ENCODE measurements at regions not wholly inside any gene's neighbourhood (a gene's known extent, or its start where the extent isn't known, plus 50 kb on each side); places are given as distances from the start of the nearest gene placed in this dataset.

- intact Hi-C loops (cut with micrococcal nuclease) = no loop called here
- no peak for DNase-seq
- Mint-ChIP-seq H3K4me3 (no peak overlapping the region), H3K27me3 (peaks cover 17% of the 10 kb centered on the region), H3K27ac (no peak overlapping the region), H3K9me3 (ENCODE audit: insufficient read depth) (peaks cover 2% of the 10 kb centered on the region), H3K4me1 (no peaks in the 10 kb centered on the region)
- no peak overlapping the region for H3K4me2 ChIP-seq (replicated peaks; ENCODE audit: low read depth, low read length, poor library complexity, severe bottlenecking)
- H3K9me3 ChIP-seq (ENCODE audit: control extremely low read depth in 1 of 3, control insufficient read depth in 2 of 3, insufficient read depth in 1 of 3, low read length in 2 of 3) = peaks cover 0 to 27% (median 0%) of the 10 kb centered on the region in 3 donors
- POLR2A ChIA-PET = no interaction called here
- no peaks in the 10 kb centered on the region for H3K4me1 ChIP-seq (ENCODE audit: control insufficient read depth in 2 of 2, insufficient read depth in 2 of 2, low read length in 2 of 2)
- no peaks in the 10 kb centered on the region for H3K79me2 ChIP-seq (ENCODE audit: control insufficient read depth, insufficient read depth, low read length)
- H3K27ac ChIP-seq (ENCODE audit: low read length in 2 of 2) = no peak overlapping the region
- H3K9ac ChIP-seq (ENCODE audit: low read length) = no peak overlapping the region
- H3K4me3 ChIP-seq (ENCODE audit: control extremely low read depth in 1 of 5, extremely low read depth in 1 of 5, insufficient read depth in 1 of 5, low read depth in 2 of 5, low read length in 4 of 5) = no peak overlapping the region
- WGBS (ENCODE audit: insufficient coverage) = no CpG with 5 or more reads among the region's 2 CpGs
- H3K36me3 ChIP-seq (replicated peaks in 1 of 2; ENCODE audit: control extremely low read depth in 1 of 2, control insufficient read depth in 1 of 2, extremely low read depth in 1 of 2, insufficient read depth in 2 of 2, low read length in 1 of 2) = no peaks in the 10 kb centered on the region
- TF ChIP-seq EZH2 (IDR thresholded peaks at IDR 0.05; ENCODE audit: borderline replicate concordance, insufficient read depth, low read depth, low read length, poor library complexity, severe bottlenecking) (no peak), CTCF (IDR thresholded peaks at IDR 0.05) (no peak)
- H2AFZ ChIP-seq (ENCODE audit: insufficient read depth, low read depth, low read length, poor library complexity, severe bottlenecking) = no peak overlapping the region
- ATAC-seq (ENCODE audit: low read depth) = no peak
- no peaks in the 10 kb centered on the region for H4K20me1 ChIP-seq (ENCODE audit: control insufficient read depth, insufficient read depth, low read length, poor library complexity, severe bottlenecking)
- CTCF ChIA-PET = no interaction called here
- no peaks in the 10 kb centered on the region for H3K27me3 ChIP-seq (replicated peaks in 1 of 4; ENCODE audit: control extremely low read depth in 1 of 4, control insufficient read depth in 3 of 4, insufficient read depth in 4 of 4, low read length in 3 of 4)
Observed at GRCh38 chr17:73851091-73851490, 206.8 kb upstream of the SDK2 start.

- H3K4me1 ChIP-seq (ENCODE audit: control insufficient read depth in 2 of 2, insufficient read depth in 2 of 2, low read length in 2 of 2) = no peaks in the 10 kb centered on the region
- CTCF ChIA-PET = no interaction called here
- no peak overlapping the region for H3K27ac ChIP-seq (ENCODE audit: low read length in 2 of 2)
- no peaks in the 10 kb centered on the region for H3K79me2 ChIP-seq (ENCODE audit: control insufficient read depth, insufficient read depth, low read length)
- H3K27ac Mint-ChIP-seq = no peak overlapping the region
- WGBS (ENCODE audit: insufficient coverage) = 92% methylated on average over 2 of the region's 2 CpGs
- no peaks in the 10 kb centered on the region for H3K4me1 Mint-ChIP-seq
- DNase-seq = no peak
- no peak overlapping the region for H2AFZ ChIP-seq (ENCODE audit: insufficient read depth, low read depth, low read length, poor library complexity, severe bottlenecking)
- peaks cover 14% of the 10 kb centered on the region for H3K27me3 Mint-ChIP-seq
- H3K4me3 Mint-ChIP-seq = no peak overlapping the region
- H3K9me3 ChIP-seq (ENCODE audit: control extremely low read depth in 1 of 3, control insufficient read depth in 2 of 3, insufficient read depth in 1 of 3, low read length in 2 of 3) = peaks cover 0 to 27% (median 0%) of the 10 kb centered on the region in 3 donors
- POLR2A ChIA-PET = no interaction called here
- intact Hi-C loops (cut with micrococcal nuclease) = no loop called here
- no peak for ATAC-seq (ENCODE audit: low read depth)
- H3K27me3 ChIP-seq (replicated peaks in 1 of 4; ENCODE audit: control extremely low read depth in 1 of 4, control insufficient read depth in 3 of 4, insufficient read depth in 4 of 4, low read length in 3 of 4) = no peaks in the 10 kb centered on the region
- H3K4me3 ChIP-seq (ENCODE audit: control extremely low read depth in 1 of 5, extremely low read depth in 1 of 5, insufficient read depth in 1 of 5, low read depth in 2 of 5, low read length in 4 of 5) = no peak overlapping the region
- H3K36me3 ChIP-seq (replicated peaks in 1 of 2; ENCODE audit: control extremely low read depth in 1 of 2, control insufficient read depth in 1 of 2, extremely low read depth in 1 of 2, insufficient read depth in 2 of 2, low read length in 1 of 2) = no peaks in the 10 kb centered on the region
- no peak overlapping the region for H3K9ac ChIP-seq (ENCODE audit: low read length)
- H3K9me3 Mint-ChIP-seq (ENCODE audit: insufficient read depth) = peaks cover 2% of the 10 kb centered on the region
- H4K20me1 ChIP-seq (ENCODE audit: control insufficient read depth, insufficient read depth, low read length, poor library complexity, severe bottlenecking) = no peaks in the 10 kb centered on the region
- TF ChIP-seq CTCF (IDR thresholded peaks at IDR 0.05) (no peak), EZH2 (IDR thresholded peaks at IDR 0.05; ENCODE audit: borderline replicate concordance, insufficient read depth, low read depth, low read length, poor library complexity, severe bottlenecking) (no peak)
- H3K4me2 ChIP-seq (replicated peaks; ENCODE audit: low read depth, low read length, poor library complexity, severe bottlenecking) = no peak overlapping the region
Observed at GRCh38 chr17:73851921-73852320, 207.7 kb upstream of the SDK2 start.

Data from B cell (primary cell).